NCI-H128 (cell line): ENCODE measurements at regions not wholly inside any gene's neighbourhood (a gene's known extent, or its start where the extent isn't known, plus 50 kb on each side); places are given as distances from the start of the nearest gene placed in this dataset.
"Not testable (repeated sequence)": the region's sequence is repeated elsewhere in the genome, so short reads cannot be mapped to it uniquely, and the experiment has no call there.

ENCODE experiments used
- DNase-seq: peaks from one replicate; lab custom pipeline; 2025; ENCODE audit not compliant: unreplicated experiment; lab: John Stamatoyannopoulos, UW

- DNase-seq, result no peak
Measured at GRCh38 chr4:34432706-34433105, 1811.6 kb downstream of the ARAP2 start.

- not testable (repeated sequence) for DNase-seq
Measured at GRCh38 chr4:34434377-34434776, 1809.9 kb downstream of the ARAP2 start.

DNA sequence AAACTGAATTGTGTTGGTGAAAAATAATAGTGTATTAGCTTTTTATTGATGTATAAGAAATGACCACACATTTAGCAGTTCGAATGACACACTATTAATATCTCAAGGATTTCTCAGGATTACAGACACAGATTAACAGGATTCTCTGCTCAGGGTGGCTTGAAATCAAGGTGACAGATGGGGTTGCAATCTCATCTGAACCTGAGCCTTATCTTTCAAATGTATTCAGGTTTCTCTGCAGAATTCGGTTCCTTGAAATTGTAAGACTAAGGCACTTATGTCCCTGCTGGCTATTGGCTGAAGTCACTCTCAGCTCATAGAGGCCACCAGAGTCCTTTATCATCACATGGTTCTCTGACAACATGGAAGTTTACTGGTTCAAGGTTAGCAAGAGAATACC, 1780.1 kb downstream of the ARAP2 start:
- no peak for DNase-seq

DNA sequence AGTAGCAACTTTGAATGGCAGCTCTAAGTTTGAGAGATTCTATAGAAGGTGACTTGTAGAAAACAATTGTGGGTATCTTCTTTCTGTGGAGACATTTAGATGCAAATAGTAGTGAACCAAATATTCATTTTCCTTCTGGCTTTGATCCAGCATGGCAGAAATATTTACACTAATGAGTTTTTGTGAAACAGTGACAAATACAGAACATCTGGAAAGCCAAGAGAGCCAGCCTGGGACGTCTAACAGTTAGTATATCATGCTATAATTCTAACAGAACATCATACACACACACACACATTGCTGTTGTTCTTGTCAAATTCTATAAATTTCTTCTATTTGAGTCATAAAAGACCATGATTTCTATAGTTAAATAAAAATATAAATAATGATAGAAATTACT, 1777.9 kb downstream of the ARAP2 start:
- no peak for DNase-seq

DNA sequence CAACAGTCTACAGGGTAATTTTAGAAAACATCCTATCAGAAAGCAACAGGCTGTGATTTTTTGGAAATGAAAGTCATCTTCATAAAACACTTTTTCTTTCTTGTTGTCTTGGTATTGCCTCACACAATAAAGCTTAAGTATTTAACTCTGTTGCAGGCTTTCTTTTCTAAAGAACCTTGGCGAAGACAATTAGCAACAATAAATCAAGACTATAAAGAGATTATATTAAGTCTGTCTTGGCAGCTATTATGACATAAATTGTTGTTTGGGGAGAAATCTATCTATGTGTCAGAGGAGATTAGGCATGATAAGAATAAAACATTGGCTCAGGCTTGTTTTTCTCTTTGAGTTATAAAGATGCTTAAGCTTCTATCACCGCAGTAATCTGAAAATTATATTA, 1774.8 kb downstream of the ARAP2 start:
- DNase-seq, result no peak

DNA sequence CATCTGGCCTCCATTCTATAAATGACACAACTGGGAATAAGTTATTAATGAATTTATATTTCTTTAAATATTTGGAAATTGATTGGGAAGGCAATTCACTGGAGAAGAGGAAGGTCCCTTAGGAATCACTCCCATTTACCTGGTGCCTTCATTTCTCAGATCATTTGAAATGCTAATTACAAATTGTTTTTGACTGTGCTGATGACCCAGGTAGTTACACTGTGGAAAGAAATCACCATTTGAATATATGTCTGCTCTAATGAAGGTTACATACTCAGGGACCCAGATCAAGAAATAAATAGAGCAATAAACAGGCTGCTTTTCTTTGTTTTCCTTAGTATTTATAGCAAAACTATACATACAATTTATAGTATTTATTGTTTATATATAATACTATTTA, 1759.1 kb downstream of the ARAP2 start:
- no peak for DNase-seq

- no peak for DNase-seq
Measured at GRCh38 chr4:34486461-34487363, 1757.6 kb downstream of the ARAP2 start.

GRCh38 chr4:34492414-34492813, 1751.9 kb downstream of the ARAP2 start:
- no peak for DNase-seq

GRCh38 chr4:34502086-34502485, 1742.2 kb downstream of the ARAP2 start:
- DNase-seq, result no peak

DNA sequence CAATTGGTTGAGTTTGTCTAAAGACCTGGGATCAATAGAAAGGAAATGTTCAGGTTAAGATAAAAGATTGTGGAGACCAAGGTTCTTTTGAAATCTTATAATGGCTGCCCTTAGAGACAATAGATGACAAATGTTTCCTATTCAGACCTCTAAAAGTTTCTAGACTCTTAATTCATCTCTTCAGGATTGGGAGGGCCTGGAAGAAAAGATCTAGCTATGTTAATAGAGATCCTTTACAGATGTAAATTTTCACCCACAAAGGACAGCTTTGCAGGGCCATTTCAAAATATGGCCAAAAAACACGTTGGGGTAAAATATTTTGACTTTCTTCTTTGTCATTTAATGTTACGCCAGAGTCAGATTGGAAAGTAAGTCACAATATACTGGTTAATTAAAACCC, 1739.6 kb downstream of the ARAP2 start:
- not testable (repeated sequence) for DNase-seq

DNA sequence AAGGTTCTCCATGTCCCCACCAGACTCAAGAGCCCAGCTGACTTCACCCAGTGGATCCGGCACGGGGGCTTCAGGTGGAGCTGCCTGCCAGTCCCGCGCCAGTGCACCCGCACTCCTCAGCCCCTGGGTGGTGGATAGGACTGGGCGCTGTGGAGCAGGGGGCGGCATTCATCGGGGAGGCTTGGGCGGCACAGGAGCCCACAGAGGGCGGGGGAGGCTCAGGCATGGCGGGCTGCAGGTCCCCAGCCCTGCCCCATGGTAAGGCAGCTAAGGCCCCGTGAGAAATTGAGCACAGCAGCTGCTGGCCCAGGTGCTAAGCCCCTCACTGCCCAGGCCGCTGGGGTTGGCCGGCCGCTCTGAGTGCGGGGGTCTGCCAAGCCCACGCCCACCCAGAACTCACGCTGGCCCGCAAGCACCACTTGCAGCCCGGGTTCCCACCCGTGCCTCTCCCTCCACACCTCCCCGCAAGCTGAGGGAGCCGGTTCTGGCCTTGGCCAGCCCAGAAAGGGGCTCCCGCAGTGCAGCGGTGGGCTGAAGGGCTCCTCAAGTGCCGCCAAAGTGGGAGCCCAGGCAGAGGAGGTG, 1737.7 kb downstream of the ARAP2 start:
- DNase-seq, result not testable (repeated sequence)

GRCh38 chr4:34512616-34513015, 1731.7 kb downstream of the ARAP2 start:
- no peak for DNase-seq

DNA sequence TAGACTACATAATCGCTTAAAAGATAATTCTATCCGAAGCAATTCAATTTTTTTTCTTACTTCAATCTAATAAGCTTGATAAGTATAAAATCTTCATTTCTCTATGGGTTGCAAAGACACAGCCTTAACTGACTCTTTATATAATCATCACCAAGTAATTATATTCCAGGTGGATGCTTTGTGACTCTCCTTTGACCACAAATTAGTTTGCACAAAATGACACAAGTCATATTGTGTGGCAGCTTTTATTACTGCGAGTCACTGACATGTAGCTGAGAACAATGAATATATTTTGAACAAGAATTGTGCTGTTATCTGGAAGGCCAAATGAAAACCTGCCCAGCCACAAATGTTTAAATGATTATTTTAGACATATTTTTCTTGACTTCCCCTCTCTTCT, 1727.8 kb downstream of the ARAP2 start:
- DNase-seq, result no peak

DNA sequence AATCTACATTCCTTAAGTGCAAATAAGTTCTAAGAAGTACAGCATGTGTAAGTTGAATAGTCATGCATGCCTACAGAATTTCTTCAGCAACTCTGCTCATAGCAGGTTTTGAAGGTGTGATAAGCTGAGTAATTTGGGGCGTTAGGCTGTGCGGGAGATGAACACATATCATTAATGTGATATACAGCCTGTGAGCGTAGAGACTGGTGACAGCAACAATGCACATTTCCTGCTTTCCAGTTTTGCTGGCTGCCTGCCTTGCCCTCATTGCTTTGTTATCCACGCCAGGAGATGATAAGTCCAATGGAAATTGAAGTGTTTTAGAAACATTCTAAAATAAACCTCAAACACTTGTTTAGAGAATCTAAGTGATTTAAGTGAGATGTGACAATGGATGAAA, 1709.4 kb downstream of the ARAP2 start:
- DNase-seq, result no peak

GRCh38 chr4:34566091-34566490, 1678.2 kb downstream of the ARAP2 start:
- DNase-seq, result no peak

DNA sequence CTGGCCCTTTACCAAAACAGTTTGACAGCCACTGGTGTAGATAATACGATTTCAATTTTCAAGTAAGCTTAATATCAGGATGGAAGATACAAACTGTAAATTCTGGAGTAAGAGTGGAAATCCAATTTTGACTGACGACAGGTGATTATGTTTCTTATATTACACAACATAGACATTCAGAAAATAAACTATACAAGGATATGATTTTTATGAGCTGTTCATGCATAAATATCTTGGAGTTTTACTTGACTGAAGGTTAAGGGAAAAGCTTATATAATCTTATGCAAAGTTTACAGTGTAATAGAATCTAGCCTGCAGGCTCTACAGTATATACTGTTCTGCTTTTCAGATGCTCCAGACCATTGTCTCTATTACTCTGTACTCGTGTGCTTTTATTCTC, 1672.3 kb downstream of the ARAP2 start:
- DNase-seq, result no peak

- DNase-seq, result no peak
Measured at GRCh38 chr4:34615315-34615714, 1629.0 kb downstream of the ARAP2 start.

GRCh38 chr4:34619531-34620162, 1624.7 kb downstream of the ARAP2 start:
- DNase-seq, result no peak

DNA sequence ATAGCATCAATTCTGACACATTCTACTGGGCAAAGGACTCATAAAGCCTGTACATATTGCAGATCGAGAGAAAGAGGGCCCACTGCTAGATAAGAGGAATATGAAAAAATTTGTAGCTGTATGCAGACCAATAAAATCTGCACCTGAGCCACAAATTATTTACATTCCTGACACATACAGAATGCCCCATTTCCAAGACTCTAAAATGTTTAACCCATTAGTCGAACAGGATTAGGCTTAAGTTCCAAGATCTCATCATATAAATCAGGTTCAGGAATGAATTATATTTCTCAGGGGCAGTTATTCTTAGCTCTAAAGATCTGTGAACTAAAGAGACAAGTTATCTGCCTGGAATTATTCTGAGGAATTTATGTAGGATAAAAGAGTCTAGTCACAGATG, 1615.8 kb downstream of the ARAP2 start:
- DNase-seq, result no peak

DNA sequence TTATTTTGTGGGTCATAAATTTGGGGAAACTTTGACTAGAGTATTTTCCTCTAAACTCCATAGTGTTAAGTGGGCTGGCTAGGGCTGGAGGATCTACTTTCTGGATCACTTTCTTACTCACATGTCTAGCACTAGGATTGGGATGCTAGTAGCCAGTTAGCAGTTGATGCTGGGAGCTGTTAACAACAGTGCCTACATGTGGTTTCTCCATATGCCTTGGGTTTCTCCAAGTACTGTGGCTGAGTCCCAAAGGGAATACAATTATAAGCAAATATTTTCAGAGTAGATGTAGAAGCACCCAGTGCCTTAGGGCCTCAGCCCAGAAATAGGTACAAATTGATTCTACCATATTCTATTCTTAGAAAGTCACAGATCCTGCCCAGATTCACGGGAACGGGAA, 1614.9 kb downstream of the ARAP2 start:
- DNase-seq, result no peak

- DNase-seq, result no peak
Measured at GRCh38 chr4:34633241-34633640, 1611.1 kb downstream of the ARAP2 start.

- no peak for DNase-seq
Measured at GRCh38 chr4:34636623-34637022, 1607.7 kb downstream of the ARAP2 start.
